Jurkat, Clone E6-1 (cell line): ENCODE measurements at regions not wholly inside any gene's neighbourhood (a gene's known extent, or its start where the extent isn't known, plus 50 kb on each side); places are given as distances from the start of the nearest gene placed in this dataset.
A peak's percentile ranks its signal among the peaks of the same experiment; 100 is the strongest.

Experiments used
- DNase-seq: peaks from one replicate; pipeline ENCODE4 v3.0.0-alpha.2; 2011; ENCODE audit warnings: low read depth, low spot score
- H3K4me3 ChIP-seq: 2 replicates; pipeline ENCODE4 v1.5.1; 2011; ENCODE audit warnings: mild to moderate bottlenecking, low read length, control low read depth, moderate library complexity

DNA sequence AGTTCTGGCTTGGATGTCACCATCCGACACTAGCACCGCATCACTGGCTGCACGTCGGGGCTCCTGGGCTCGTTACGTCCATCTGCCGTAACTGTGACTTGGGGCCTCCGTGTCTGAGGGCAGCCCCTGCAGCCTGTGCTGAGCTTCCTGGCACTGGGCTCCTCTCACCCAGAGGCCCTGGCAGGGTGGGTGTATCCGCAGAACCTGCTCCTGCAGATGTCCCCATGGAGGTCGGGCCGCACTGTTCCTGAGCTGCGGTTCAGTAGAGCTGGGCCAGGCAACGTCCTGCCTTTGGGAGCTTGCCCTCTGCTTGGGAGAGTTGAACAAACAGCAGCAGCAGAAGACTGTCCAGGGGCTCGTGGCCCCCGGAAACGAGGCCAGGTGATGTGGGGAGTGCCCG, 71.4 kb downstream of the RGS12 start:
- DNase-seq, result no peak
- H3K4me3 ChIP-seq, result no peak overlapping the region

DNA sequence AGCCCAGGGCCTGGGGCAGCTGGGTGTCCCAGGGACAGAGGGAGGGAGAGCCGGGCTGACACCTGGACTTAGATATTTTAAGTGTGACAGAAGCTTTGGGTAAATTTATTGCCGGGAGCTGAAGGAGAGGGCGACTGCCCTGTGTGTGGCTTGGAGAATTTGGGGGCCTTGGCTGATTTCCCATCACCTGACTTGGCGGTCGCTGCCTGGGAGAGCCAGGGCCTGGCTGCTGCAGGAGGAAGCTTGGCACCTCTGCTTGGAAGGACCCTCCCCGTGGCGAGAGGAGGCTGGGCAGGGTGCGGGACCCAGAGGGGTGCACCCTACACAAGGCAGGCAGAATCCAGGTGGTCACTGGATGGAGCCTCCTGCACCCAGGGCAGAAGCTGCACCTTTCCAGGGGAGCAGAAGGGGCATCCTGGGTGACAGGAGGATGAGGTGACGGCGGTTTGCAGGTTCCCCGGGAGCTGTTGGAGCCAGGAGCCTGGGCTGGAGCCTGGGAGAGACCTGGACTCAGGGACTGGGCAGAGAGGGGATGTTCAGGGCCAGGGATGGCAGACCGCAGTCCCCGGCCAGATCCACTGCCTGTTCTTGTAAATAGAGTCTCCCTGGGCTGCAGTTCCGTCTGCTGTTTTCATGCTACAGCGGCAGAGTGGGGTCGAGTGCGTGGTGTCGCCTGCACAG, 72.0 kb downstream of the RGS12 start:
- DNase-seq, result no peak
- no peak overlapping the region for H3K4me3 ChIP-seq

DNA sequence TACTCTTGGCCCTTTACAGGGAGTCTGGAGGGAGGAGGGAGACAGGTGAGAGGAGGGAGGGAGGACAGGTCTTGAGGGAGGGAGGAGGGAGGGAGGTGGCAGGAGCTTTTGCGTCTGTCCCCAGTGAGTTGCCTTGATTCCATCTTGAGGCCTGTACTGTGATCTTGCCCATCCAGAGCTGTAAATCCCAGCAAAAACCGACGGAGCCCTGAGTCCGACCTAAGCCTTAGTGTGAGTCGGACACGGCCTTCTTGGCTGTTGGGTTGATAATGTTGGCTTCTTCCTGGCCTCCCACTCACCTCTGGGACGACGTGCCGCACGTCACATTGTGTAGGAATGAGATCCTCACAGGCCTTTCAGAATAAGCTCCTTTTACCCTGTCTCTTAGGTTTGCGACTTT, 72.5 kb downstream of the RGS12 start:
- no peak for DNase-seq
- H3K4me3 ChIP-seq, result no peak overlapping the region

DNA sequence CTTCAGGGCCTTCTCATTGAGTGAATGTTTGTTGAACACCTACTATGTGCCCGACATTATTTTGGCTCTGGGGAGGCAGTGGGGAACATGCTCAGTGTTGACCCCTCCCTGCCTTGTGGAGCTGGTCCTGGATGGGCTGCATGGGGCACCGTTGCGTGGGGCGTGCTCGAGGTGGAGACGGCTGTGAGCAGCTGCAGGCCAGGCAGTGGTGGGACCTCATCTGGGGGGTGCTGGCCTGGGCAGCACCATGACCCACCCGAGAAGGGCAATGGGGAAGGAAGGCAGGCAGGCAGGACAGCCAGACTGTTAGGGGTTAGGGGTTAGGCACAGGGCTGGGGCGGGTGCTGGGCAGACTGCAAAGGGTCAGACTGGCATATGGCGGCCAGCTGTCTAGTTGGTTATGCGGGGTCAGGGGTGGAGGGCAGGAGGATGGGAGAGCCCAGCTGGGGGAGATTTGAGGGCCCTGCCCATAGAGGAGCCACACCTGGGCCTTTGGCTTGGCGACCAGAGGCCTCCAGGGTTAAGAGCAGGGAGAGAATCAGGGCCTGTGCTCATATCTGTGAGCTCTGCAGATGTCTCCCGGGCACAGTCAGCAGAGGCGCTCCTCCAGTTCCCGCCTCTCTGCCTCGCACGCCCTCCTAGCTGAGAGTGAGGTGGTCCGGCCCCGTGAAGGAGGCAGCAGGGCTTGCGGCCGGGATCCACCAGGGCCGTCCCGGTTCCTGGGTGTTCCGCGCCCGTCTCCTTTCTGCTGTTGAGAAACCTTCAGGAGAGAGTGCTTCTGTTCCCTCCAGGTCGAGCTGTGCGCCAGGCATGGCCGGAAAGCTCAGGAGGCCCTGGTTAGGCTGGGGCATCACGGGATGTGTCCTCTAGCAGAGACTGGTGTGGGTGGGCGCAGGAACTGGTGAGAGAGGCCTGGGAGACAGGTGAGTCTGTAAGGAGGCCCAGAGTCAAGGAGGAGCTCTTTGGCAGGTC, 73.3 kb downstream of the RGS12 start:
- H3K4me3 ChIP-seq, result no peak overlapping the region
- DNase-seq, result no peak

DNA sequence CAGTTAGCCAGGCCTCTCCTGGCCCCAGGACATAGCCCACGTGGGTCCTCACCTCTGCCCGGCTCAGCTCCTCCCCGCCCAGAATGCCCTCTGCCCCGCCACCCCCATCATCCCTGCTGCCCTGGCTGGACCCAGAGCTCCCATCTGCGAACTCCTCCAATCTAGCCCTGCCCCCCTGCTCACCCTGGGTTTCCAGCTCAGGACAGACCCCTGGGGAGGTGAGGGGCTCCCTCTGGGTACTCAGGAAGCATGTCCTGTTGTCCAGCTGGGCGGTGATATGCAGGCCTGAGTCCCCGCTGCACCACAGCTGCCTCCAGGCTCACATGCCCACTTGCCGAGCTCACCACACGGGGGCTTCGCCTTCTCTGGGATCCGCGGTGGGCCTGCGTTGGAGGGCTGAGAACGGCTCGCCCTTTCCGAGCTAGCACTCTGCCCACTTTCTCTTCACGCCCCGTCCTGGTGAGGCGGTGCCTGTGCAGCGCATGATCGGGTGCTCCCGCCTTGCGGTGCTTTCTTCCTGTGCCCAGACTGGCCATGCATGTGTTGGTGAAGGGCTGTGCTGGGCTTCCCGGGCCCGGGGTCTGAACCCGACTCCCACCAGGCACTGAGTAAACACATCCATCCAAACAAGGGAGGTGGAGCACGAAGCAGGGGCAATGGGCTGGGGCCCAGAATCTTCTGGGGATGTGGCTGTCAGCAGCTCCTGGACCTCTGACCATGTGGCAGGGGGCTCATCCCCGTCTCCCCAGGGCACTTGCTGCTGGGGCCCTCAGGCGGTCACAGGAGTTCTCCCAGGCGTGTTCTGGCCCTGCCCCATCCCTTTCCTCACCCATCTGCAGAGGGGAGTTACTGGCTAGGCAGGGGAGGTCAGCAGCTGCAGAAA, 74.3 kb downstream of the RGS12 start:
- DNase-seq, result no peak
- H3K4me3 ChIP-seq, result no peak overlapping the region

DNA sequence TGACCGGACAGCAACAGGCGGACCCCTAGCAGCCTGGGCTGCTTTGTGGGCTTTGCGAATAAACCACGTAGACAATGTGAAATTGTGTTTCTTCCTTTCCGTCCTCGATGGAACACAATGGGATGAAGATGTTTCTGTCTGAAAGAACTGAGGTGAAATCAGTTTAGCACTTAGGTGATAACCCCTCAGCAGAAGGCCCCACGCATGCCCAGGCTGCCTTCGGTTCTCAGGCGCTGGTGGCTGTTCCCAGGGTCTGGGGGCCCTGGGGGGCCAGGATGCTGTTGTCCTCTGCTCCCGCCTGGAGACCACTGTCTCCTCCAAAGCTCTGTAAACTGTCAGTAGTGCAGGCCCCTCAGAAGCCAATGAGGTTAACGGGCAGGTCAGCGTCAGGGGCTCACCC, 73.9 kb upstream of the HGFAC start:
- DNase-seq, result no peak
- H3K4me3 ChIP-seq, result no peak overlapping the region

DNA sequence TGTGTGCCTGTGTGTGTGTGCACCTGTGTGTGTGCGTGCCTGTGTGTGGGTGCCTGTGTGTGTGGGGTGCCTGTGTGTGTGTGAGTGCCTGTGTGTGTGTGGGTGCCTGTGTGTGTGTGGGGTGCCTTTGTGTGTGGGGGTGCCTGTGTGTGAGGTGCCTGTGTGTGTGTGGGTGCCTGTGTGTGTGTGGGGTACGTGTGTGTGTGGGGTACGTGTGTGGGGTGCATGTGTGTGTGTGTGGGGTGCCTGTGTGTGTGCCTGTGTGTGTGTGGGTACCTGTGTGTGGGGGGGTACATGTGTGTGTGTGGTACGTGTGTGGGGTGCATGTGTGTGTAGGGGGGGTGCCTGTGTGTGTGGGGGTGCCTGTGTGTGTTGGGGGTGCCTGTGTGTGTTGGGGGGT, 73.4 kb upstream of the HGFAC start:
- no peak for DNase-seq

DNA sequence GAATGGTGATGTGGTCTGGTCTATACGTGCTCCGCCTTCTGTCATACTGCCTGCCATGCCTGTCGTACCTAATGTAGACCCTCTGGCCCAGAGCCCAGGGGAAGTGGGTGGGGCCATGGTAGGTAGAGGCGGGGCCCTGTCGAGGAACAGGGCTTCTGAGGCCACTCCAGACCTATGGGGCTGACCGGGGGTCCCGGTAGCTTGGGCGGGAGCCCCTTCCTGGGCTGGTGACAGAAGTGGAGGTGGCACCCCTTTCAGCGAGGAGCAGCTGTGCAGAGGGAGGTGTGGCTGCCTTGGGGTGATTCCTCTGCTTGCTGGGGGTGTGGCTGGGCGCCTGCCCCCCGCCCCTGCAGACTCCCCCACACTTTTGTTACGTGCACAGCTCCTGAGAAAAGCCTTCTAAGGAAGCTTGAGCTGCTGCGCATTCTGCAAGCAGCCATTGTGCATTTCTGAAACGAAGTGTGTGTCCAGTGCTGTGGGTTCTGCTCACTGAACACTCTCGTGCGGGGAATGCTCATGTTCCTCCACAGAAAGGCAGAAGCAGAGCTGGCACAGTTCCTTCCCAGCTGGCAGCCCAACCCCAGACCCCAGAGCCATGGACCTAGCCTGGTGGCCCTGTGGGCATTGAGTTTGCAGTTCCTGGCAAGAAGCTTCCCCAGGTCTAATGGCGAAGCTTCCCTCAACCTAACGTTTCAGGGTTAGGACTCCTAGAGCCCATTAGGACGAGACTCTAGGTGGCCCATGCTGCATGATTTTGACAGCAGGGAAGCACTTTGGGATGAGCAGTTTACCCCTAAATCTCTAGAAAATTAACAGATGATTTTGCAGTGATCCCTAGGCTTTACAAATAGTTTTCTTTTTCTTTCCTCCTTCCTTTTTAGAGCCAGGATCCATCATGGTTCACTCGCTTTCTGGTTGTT, 72.7 kb upstream of the HGFAC start:
- peak; percentile 72 for DNase-seq
- peak overlapping the region; percentile 45 for H3K4me3 ChIP-seq

More for the DNA sequence above, 73.4 kb upstream of the HGFAC start:
- no peak overlapping the region for H3K4me3 ChIP-seq

DNA sequence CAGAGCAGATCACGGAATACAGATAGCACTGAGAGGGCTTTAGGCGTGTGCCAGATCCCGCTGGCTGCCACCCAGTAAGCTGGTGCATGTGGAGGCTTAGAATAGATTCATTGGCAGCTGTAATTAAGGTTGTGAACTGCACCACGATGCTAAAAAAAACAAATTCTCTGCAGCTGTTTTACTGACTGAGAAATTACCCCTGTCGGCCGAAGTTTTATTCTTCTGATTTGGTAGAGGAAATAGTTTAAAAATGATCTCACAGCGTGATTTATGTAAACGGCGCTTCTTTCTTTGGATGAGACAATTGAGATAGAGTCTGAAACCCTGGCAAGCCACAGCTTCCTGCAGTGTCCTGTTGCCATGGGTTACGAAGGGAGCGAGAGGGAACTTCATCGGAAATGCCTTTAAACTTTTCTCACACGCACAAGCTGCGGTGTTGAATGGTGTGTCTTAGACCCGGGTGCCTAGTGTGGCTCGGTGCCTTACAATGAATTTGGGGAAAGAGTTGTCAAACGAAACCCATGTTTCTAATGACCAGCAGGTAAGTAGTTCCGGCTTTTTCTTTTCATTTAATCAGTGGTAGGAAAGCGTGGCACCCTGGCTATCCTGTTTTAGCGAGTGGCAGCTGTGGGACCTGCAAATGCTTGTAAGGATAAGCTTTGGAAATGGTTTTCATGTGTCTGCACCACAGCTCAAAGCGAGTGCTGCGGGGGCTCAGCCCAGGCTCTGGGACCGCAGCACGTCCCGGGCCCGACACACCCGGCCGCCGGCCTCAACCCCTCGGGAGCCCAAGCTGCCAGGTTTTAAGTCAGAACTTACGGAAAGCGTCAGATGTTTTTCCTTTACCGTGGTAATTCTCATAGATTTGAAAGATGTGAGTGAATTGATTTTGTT, 71.7 kb upstream of the HGFAC start:
- DNase-seq, result peak; percentile 90
- H3K4me3 ChIP-seq, result peak overlapping the region; percentile 45

DNA sequence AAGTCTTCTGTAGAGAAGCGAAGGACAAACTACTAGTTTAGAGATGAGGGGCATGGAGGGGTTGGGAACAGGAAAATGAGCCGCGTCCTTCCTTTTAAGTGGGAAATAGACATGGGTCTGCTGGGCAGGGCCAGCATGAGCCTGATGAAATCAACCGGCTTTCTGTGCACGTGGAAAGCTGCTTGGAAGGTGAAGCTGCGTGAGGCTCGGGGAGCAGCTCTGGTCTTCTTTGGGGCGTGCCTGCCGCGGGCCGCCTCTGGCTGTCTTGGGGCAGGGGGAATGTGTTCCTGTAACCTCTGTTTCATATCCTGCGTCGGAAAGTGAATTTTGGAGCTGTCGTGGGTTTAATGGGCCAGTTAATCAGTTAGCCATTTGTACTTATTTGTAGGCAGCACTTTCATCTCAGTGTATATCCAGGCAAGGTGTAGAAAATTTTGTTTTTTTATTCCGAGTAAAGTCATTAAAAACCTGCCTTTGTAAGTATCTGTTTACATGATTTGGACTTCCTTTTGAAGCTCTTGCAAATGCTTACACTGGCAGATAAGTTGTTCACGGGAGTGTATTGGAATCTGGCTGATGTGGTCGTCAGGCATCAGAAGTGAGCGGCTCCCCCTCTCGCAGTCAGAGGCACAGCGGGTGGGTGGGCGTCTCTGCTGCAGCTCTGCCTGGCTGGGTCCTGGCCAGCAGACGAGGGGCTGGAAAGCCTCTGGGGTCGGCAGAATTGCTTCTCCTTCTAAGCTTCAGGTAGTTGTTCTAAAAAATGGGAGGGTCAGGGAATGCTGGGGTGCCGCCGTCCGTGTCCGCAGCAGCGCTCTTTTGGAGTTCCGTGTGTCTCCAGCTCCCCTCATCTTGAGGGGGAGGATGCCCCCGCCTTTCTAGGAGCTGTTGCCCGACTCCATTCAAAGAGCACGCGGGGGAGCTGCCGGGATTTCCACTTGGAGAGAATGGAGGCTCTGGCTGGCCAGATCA, 70.5 kb upstream of the HGFAC start:
- H3K4me3 ChIP-seq, result no peak overlapping the region
- DNase-seq, result no peak

DNA sequence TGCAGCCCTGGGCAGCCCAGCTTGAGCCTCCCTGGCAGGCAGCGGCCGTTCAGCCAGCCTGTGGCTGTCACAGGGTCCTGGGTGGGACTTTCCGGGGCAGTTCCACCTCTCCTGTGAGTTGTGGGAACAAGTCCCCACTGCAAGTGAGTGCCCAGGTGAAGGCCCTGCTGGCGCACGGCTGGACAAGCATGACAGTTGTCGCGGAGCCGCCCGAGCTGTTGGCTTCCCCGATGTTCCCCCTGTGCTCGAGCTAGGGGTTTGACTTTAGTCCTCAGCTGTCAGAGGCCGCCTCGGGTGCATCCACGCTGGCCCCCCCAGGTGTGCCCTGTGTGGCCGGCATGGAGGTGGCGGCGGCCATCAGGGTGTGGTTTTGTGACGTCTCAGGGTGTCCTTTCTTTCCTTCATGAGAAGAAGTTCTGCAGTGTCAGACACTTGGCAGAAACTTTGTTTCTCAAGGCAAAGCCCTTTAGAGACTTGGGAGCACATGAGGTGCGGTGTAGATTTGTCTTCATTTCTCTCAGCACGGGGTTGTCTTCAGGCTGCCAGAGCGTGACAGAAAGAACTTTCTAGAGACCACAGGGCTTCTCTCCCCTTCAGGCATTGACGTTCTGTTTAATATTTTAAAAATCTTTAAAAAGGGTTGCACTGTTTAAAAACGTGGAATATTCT, 69.4 kb upstream of the HGFAC start:
- DNase-seq, result no peak
- H3K4me3 ChIP-seq, result no peak overlapping the region

DNA sequence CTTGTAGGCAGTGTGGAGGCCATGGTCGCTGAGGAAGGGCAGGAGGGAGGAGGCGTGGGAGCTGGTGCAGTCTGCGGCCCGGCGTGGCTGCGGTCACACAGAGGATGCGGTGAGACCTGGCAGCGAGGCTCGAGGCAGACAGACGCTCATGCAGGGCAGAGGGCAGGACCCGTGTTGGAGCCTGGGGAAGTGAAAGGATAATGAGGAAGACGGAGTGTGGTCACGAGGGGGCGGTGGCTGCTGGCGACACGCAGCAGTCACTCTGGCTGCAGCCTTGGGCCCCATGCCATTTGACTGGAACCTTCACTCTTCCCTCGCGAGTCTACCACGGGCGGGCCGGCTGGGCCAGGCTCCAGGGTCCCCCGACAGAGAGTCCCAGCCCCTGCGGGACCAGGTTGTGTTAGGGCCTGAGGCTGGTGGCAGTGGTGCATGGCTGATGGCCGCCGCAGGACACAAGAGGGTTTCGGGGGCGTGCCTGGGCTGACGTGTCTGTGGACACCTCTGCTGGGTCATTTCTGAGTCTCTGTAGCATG, 68.8 kb upstream of the HGFAC start:
- H3K4me3 ChIP-seq, result no peak overlapping the region
- DNase-seq, result no peak

DNA sequence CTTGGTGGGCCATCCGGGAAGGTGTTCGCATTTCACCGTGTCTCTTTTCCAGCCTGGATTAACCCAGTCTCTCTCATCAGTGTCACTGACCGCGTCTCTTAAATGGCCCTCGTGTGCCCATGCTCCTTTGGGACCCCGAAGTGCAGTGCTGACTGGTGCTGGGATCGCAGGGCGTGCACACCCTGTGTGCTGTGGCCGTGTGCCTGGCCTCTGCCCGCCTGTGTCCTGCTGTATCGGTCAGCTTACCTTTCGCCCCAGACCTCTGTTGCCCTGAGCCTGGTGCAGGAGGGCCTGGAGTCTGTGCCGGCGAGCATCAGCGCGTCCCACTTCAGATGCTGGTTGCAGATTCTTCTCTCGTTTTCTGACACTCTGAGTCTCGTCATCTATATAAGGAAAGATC, 68.3 kb upstream of the HGFAC start:
- DNase-seq, result no peak
- no peak overlapping the region for H3K4me3 ChIP-seq

DNA sequence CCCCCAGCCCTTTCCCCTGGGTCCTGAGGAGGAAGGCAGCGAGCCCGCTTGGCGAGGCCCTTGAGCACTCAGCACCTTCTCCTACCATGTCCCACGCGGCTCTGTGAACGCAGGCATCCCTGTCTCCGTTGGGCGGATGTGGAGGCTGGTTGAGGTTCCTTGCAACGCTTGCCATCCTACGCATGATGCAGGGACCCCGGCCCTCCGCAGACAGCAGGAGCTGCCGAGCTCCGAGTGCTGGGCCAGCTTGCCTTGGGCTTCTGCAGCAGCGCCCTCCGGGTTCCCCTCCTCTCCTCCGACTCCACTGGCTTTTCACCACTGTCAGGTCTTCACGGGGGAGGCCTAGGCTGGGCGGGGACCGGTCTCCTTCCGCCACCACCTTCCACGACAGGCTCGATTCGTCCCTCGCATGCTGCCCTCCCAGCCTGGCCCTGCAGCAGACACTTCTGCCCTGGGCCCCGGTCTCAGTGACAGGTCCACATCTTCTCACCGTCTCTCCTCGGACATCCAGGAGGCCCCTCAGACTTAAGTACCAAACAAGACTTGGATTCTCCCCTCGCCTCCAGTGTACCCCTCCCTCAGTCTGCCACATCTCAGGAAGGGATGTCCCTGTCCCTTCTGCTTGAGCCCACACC, 67.6 kb upstream of the HGFAC start:
- H3K4me3 ChIP-seq, result no peak overlapping the region
- DNase-seq, result no peak

DNA sequence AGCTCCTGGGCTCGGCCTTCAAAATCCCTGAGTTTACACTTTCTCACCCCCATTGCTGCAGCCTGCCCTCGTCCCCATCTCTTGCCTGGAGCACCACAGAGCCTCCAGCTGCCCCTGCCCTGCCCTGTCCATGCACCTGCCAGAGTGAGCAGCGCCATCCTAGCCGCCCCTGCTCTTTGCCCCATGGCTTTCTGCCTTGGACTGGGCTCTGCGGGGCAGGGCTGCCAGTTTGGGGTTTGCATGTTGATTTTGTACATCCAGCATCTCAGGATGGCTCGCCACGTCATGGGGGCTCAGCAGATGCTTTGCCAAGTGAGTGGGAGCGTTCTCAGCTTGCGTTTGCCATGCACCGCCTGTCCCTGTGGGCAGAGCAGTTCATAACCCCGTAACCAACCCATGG, 67.1 kb upstream of the HGFAC start:
- no peak for DNase-seq
- H3K4me3 ChIP-seq, result no peak overlapping the region
